ENCODE measurements at regions not wholly inside any gene's neighbourhood (a gene's known extent, or its start where the extent isn't known, plus 50 kb on each side); places are given as distances from the start of the nearest gene placed in this dataset.

GRCh38 chr1:194990483-194990882, 1617.8 kb downstream of the KCNT2 start:
- Histone ChIP-seq H3K9me3 (ENCODE audit: control insufficient read depth, insufficient read depth, low read length) (no peaks in the 10 kb centered on the region), H3K4me1 (ENCODE audit: control insufficient read depth, low read length) (no peaks in the 10 kb centered on the region), H3K79me2 (ENCODE audit: control insufficient read depth, low read length) (no peaks in the 10 kb centered on the region), H3K27me3 (ENCODE audit: control insufficient read depth, low read length) (no peaks in the 10 kb centered on the region), H3K9me2 (replicated peaks; ENCODE audit: control insufficient read depth, low read length) (no peaks in the 10 kb centered on the region), H3K36me3 (ENCODE audit: control insufficient read depth, low read length) (no peaks in the 10 kb centered on the region), H3K27ac (ENCODE audit: low read depth, low read length) (no peak overlapping the region), H3F3A (ENCODE audit: control insufficient read depth, insufficient read depth) (no peaks in the 10 kb centered on the region), H3K4me3 (ENCODE audit: low read length) (no peak overlapping the region), H3K4me2 (ENCODE audit: low read length) (no peak overlapping the region), H4K20me1 (ENCODE audit: control insufficient read depth, insufficient read depth, low read depth, low read length) (no peaks in the 10 kb centered on the region)
- TF ChIP-seq EZH2phosphoT487 (IDR thresholded peaks at IDR 0.05; ENCODE audit: borderline replicate concordance, low read length) (no peak), CTCF (IDR thresholded peaks at IDR 0.05; ENCODE audit: low read depth, low read length, poor library complexity, severe bottlenecking) (no peak)

- no peak overlapping the region for H3K27ac ChIP-seq (ENCODE audit: low read depth, low read length)
- H3K4me1 ChIP-seq (ENCODE audit: control insufficient read depth, low read length) = no peaks in the 10 kb centered on the region
- no peaks in the 10 kb centered on the region for H3K9me2 ChIP-seq (replicated peaks; ENCODE audit: control insufficient read depth, low read length)
- H3K9me3 ChIP-seq (ENCODE audit: control insufficient read depth, insufficient read depth, low read length) = no peaks in the 10 kb centered on the region
- no peaks in the 10 kb centered on the region for H3F3A ChIP-seq (ENCODE audit: control insufficient read depth, insufficient read depth)
- H3K36me3 ChIP-seq (ENCODE audit: control insufficient read depth, low read length) = no peaks in the 10 kb centered on the region
- TF ChIP-seq EZH2phosphoT487 (IDR thresholded peaks at IDR 0.05; ENCODE audit: borderline replicate concordance, low read length) (no peak), CTCF (IDR thresholded peaks at IDR 0.05; ENCODE audit: low read depth, low read length, poor library complexity, severe bottlenecking) (no peak)
- H3K79me2 ChIP-seq (ENCODE audit: control insufficient read depth, low read length) = no peaks in the 10 kb centered on the region
- H3K27me3 ChIP-seq (ENCODE audit: control insufficient read depth, low read length) = no peaks in the 10 kb centered on the region
- no peak overlapping the region for H3K4me2 ChIP-seq (ENCODE audit: low read length)
- H3K4me3 ChIP-seq (ENCODE audit: low read length) = no peak overlapping the region
- no peaks in the 10 kb centered on the region for H4K20me1 ChIP-seq (ENCODE audit: control insufficient read depth, insufficient read depth, low read depth, low read length)
These were observed 1632.3 kb downstream of the KCNT2 start for GRCh38 chr1:194975913-194976312.

DNA sequence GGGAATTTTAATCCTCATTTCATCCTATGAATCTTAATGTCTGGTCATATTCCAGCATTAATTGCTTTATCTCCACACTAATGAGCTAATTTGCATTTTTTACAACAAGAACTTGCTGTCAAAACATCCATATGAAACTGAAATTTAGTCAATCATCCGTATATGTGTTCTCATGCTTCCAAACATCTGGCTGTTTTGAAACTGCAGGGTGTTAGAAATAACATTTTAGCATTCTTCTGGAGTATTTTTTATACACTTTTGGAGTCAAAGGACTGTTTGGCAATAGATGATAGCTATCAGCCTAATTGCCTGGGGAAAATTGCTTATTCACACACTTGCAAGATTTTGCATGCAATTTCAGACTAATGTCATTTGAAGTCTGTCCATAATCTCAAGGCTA, 1639.3 kb downstream of the KCNT2 start:
- Histone ChIP-seq H3K4me2 (ENCODE audit: low read length) (no peak overlapping the region), H4K20me1 (ENCODE audit: control insufficient read depth, insufficient read depth, low read depth, low read length) (no peaks in the 10 kb centered on the region), H3K9me2 (replicated peaks; ENCODE audit: control insufficient read depth, low read length) (no peaks in the 10 kb centered on the region), H3K27me3 (ENCODE audit: control insufficient read depth, low read length) (no peaks in the 10 kb centered on the region), H3K79me2 (ENCODE audit: control insufficient read depth, low read length) (no peaks in the 10 kb centered on the region), H3K9me3 (ENCODE audit: control insufficient read depth, insufficient read depth, low read length) (no peaks in the 10 kb centered on the region), H3K27ac (ENCODE audit: low read depth, low read length) (no peak overlapping the region), H3K36me3 (ENCODE audit: control insufficient read depth, low read length) (no peaks in the 10 kb centered on the region), H3K4me1 (ENCODE audit: control insufficient read depth, low read length) (no peaks in the 10 kb centered on the region), H3K4me3 (ENCODE audit: low read length) (no peak overlapping the region), H3F3A (ENCODE audit: control insufficient read depth, insufficient read depth) (no peaks in the 10 kb centered on the region)
- TF ChIP-seq CTCF (IDR thresholded peaks at IDR 0.05; ENCODE audit: low read depth, low read length, poor library complexity, severe bottlenecking) (no peak), EZH2phosphoT487 (IDR thresholded peaks at IDR 0.05; ENCODE audit: borderline replicate concordance, low read length) (no peak)

DNA sequence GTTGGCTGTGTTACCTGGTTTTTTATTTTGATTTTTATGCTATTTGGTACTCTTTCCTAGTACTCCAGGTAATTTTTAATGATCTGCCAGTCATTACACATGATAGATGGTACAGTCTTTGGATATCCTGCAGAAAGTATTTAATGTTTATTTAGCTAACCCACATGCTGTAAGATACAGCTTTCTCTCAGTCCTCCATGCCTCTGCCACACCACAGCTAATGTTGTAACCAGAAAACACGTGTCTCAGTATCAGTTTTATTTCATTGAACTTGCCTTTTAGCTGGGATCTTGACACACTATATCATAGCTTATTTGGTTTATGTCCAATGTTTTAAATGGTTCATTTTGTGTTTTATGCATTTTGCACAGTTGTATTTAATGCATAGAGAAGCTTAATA, 1648.4 kb downstream of the KCNT2 start:
- Histone ChIP-seq H3K79me2 (ENCODE audit: control insufficient read depth, low read length) (no peaks in the 10 kb centered on the region), H3K4me3 (ENCODE audit: low read length) (no peak overlapping the region), H3K36me3 (ENCODE audit: control insufficient read depth, low read length) (no peaks in the 10 kb centered on the region), H3K9me3 (ENCODE audit: control insufficient read depth, insufficient read depth, low read length) (no peaks in the 10 kb centered on the region), H3F3A (ENCODE audit: control insufficient read depth, insufficient read depth) (no peaks in the 10 kb centered on the region), H3K4me2 (ENCODE audit: low read length) (no peak overlapping the region), H3K27me3 (ENCODE audit: control insufficient read depth, low read length) (no peaks in the 10 kb centered on the region), H3K27ac (ENCODE audit: low read depth, low read length) (no peak overlapping the region), H3K9me2 (replicated peaks; ENCODE audit: control insufficient read depth, low read length) (no peaks in the 10 kb centered on the region), H4K20me1 (ENCODE audit: control insufficient read depth, insufficient read depth, low read depth, low read length) (no peaks in the 10 kb centered on the region), H3K4me1 (ENCODE audit: control insufficient read depth, low read length) (no peaks in the 10 kb centered on the region)
- no peak for TF ChIP-seq CTCF (IDR thresholded peaks at IDR 0.05; ENCODE audit: low read depth, low read length, poor library complexity, severe bottlenecking)
- TF ChIP-seq EZH2phosphoT487 (IDR thresholded peaks at IDR 0.05; ENCODE audit: borderline replicate concordance, low read length) = no peak
